SK-N-SH (cell line): ENCODE measurements at regions not wholly inside any gene's neighbourhood (a gene's known extent, or its start where the extent isn't known, plus 50 kb on each side); places are given as distances from the start of the nearest gene placed in this dataset.

Experiments used
- CTCF ChIA-PET: fragments of 300-600, 350-600 bp; formaldehyde crosslinking; extraction: SDS; loops from one replicate; lab custom pipeline; 2021; lab: Yijun Ruan, JAX
- POLR2A ChIA-PET: fragments of 350-600 bp; sonication (Branson Sonifier 250); formaldehyde crosslinking; extraction: SDS; loops from one replicate; lab custom pipeline; 2020; ENCODE audit warnings: antibody characterized with exemption, inconsistent platforms; lab: Yijun Ruan, JAX
- DNase-seq: peaks from one replicate; pipeline ENCODE4 v3.0.0; 2012
- H2AFZ ChIP-seq: fragments of 200-600 bp; sonication (generic); 2 replicates; pipeline ENCODE4 v1.8.1; 2016; ENCODE audit warnings: antibody characterized with exemption, mild to moderate bottlenecking, low read depth
- H3F3A ChIP-seq: fragments of 200-600 bp; sonication (generic); replicated peaks from 2 replicates; pipeline ENCODE3; 2016; ENCODE audit warnings: antibody characterized with exemption, mild to moderate bottlenecking; ENCODE audit not compliant: insufficient read depth
- H3K27ac ChIP-seq, 2 experiments: fragments of 200-500 bp in 1 of 2; fragments of 200-600 bp in 1 of 2; sonication (Bioruptor generic) in 1 of 2; sonication (generic), shearing (Covaris generic) in 1 of 2; 2 replicates each; pipeline versions ENCODE4 v1.5.1 to v1.6.1; 2014 to 2016; ENCODE audit warnings: low read depth in 2 of 2, inconsistent platforms in 1 of 2, low read length in 1 of 2, mild to moderate bottlenecking in 1 of 2, mixed read lengths in 1 of 2
- H3K27me3 ChIP-seq: fragments of 200-600 bp; sonication (generic), shearing (Covaris generic); 2 replicates; pipeline ENCODE4 v1.6.1; 2016; ENCODE audit warnings: mixed run types; ENCODE audit not compliant: insufficient read depth
- H3K36me3 ChIP-seq, 2 experiments: fragments of 200-500 bp in 1 of 2; fragments of 200-600 bp in 1 of 2; sonication (Bioruptor generic) in 1 of 2; sonication (generic) in 1 of 2; replicated peaks in 1 of 2; 2 replicates each; pipeline versions ENCODE3 to v1.5.1; 2014 to 2016; ENCODE audit warnings: low read length in 1 of 2, mild to moderate bottlenecking in 1 of 2; ENCODE audit not compliant: insufficient read depth in 2 of 2, control insufficient read depth in 1 of 2
- H3K4me1 ChIP-seq, 2 experiments: fragments of 200-500 bp in 1 of 2; fragments of 200-600 bp in 1 of 2; sonication (Bioruptor generic) in 1 of 2; sonication (generic), shearing (Covaris generic) in 1 of 2; 2 replicates each; pipeline versions ENCODE4 v1.5.1 to v1.6.1; 2014 to 2016; ENCODE audit warnings: low read depth in 1 of 2, low read length in 1 of 2, mixed run types in 1 of 2; ENCODE audit not compliant: insufficient read depth in 2 of 2, control insufficient read depth in 1 of 2
- H3K4me2 ChIP-seq: fragments of 200-600 bp; sonication (generic), shearing (Covaris generic); 2 replicates; pipeline ENCODE4 v1.6.1; 2017; ENCODE audit warnings: mixed run types
- H3K4me3 ChIP-seq, 2 experiments: fragments of 200-500 bp in 1 of 2; fragments of 200-600 bp in 1 of 2; sonication (Bioruptor generic) in 1 of 2; sonication (generic), shearing (Covaris generic) in 1 of 2; 2 replicates each; pipeline versions ENCODE4 v1.5.1 to v1.8.1; 2014 to 2016; ENCODE audit warnings: low read depth in 2 of 2, inconsistent platforms in 1 of 2, low read length in 1 of 2, mild to moderate bottlenecking in 1 of 2, mixed read lengths in 1 of 2, moderate library complexity in 1 of 2
- H3K79me2 ChIP-seq: fragments of 200-600 bp; sonication (generic); 2 replicates; pipeline ENCODE4 v1.8.1; 2017; ENCODE audit warnings: mild to moderate bottlenecking; ENCODE audit not compliant: insufficient read depth
- H3K9ac ChIP-seq: fragments of 200-600 bp; sonication (generic); 2 replicates; pipeline ENCODE4 v1.6.1; 2017; ENCODE audit warnings: mixed run types
- H3K9me2 ChIP-seq: fragments of 200-600 bp; sonication (generic); 2 replicates; pipeline ENCODE4 v1.6.1; 2017; ENCODE audit warnings: mixed run types
- H3K9me3 ChIP-seq: fragments of 200-600 bp; sonication (generic); 2 replicates; pipeline ENCODE4 v1.6.1; 2017; ENCODE audit warnings: mixed run types, mild to moderate bottlenecking, moderate library complexity
- H4K20me1 ChIP-seq: fragments of 200-600 bp; sonication (generic); 2 replicates; pipeline ENCODE4 v1.6.1; 2017; ENCODE audit warnings: mild to moderate bottlenecking, mixed run types; ENCODE audit not compliant: insufficient read depth
- CTCF ChIP-seq: fragments of 200-600 bp; sonication (generic); IDR thresholded peaks from 2 replicates; pipeline ENCODE4 v1.6.1; 2017; ENCODE audit warnings: antibody characterized with exemption, mild to moderate bottlenecking, moderate library complexity
- ELF1 ChIP-seq: IDR thresholded peaks from 2 replicates; pipeline ENCODE4 v1.4.0; 2012
- FOSL2 ChIP-seq: IDR thresholded peaks from 2 replicates; pipeline ENCODE4 v1.4.0; 2012; ENCODE audit warnings: low read depth, mild to moderate bottlenecking, moderate library complexity, borderline replicate concordance
- FOXM1 ChIP-seq: IDR thresholded peaks from 2 replicates; pipeline ENCODE4 v1.4.0; 2012; ENCODE audit warnings: low read depth, mild to moderate bottlenecking
- IRF3 ChIP-seq: fragments of 150-350 bp; IDR thresholded peaks from 2 replicates; pipeline ENCODE4 v1.6.1; 2016; ENCODE audit warnings: mild to moderate bottlenecking, low read depth, low read length
- MAX ChIP-seq: IDR thresholded peaks from 2 replicates; pipeline ENCODE4 v1.4.0; 2012; ENCODE audit warnings: low read depth
- MEF2A ChIP-seq: IDR thresholded peaks from 2 replicates; pipeline ENCODE4 v1.4.0; 2012; ENCODE audit warnings: low read depth, borderline replicate concordance
- NFIC ChIP-seq: IDR thresholded peaks from 2 replicates; pipeline ENCODE4 v1.4.0; 2012; ENCODE audit warnings: borderline replicate concordance
- NRF1 ChIP-seq: IDR thresholded peaks from 2 replicates; pipeline ENCODE4 v1.6.1; 2012; ENCODE audit warnings: low read depth, mild to moderate bottlenecking, low read length
- PBX3 ChIP-seq: IDR thresholded peaks from 2 replicates; pipeline ENCODE4; 2012
- RAD21 ChIP-seq: IDR thresholded peaks from 2 replicates; pipeline ENCODE4 v1.6.1; 2012; ENCODE audit warnings: mild to moderate bottlenecking, low read length
- RCOR1 ChIP-seq: fragments of 150-350 bp; IDR thresholded peaks from 2 replicates; pipeline ENCODE4 v1.6.1; 2017; ENCODE audit warnings: antibody characterized with exemption, low read length
- RFX5 ChIP-seq: IDR thresholded peaks from 2 replicates; pipeline ENCODE4 v1.6.1; 2012; ENCODE audit warnings: mild to moderate bottlenecking, improper control_type of control experiment, low read length
- SMC3 ChIP-seq: IDR thresholded peaks from 2 replicates; pipeline ENCODE4 v1.6.1; 2012; ENCODE audit warnings: low read depth, low read length, improper control_type of control experiment
- TAF1 ChIP-seq: IDR thresholded peaks from 2 replicates; pipeline ENCODE4 v1.6.1; 2012; ENCODE audit warnings: low read depth, mild to moderate bottlenecking, low read length, moderate library complexity, borderline replicate concordance
- USF1 ChIP-seq: IDR thresholded peaks from 2 replicates; pipeline ENCODE4 v1.4.0; 2012; ENCODE audit warnings: low read depth, borderline replicate concordance
- WGBS: methylation state at CpG from one replicate; pipeline ENCODE4 v1.1.6; 2017; ENCODE audit warnings: low lambda C conversion rate; 5-methylcytosine and 5-hydroxymethylcytosine counted together

- no peak for TF ChIP-seq RCOR1
Measured at GRCh38 chr12:114547636-114548035, 136.3 kb downstream of the TBX3 start (continued).

GRCh38 chr12:114530417-114530816 lies 124.5 kb upstream of the TBX5 start:
- DNase-seq, result no peak
- H2AFZ ChIP-seq, result no peak overlapping the region
- no peaks in the 10 kb centered on the region for H4K20me1 ChIP-seq
- TF ChIP-seq USF1 (no peak), RAD21 (no peak), PBX3 (no peak), TAF1 (no peak)
- H3K4me1 ChIP-seq, result no peaks in the 10 kb centered on the region
- CTCF ChIA-PET, result interaction anchor here (2.0 kb wide), 1 partner anchor 22 kb away, joined by 4 read pairs; no protein-coding TSS in a partner anchor
- H3K27me3 ChIP-seq, result no peaks in the 10 kb centered on the region; the same call in 1 of the 2 replicates
- POLR2A ChIA-PET, result no interaction called here
- no peaks in the 10 kb centered on the region for H3K9me3 ChIP-seq
- WGBS, result 8% methylated on average over 7 of the region's 7 CpGs
- H3K9ac ChIP-seq, result no peak overlapping the region
- H3K79me2 ChIP-seq, result no peaks in the 10 kb centered on the region
- no peaks in the 10 kb centered on the region for H3F3A ChIP-seq
- H3K36me3 ChIP-seq, result no peaks in the 10 kb centered on the region
- H3K9me2 ChIP-seq, result no peaks in the 10 kb centered on the region
- no peak overlapping the region for H3K4me2 ChIP-seq
- no peak overlapping the region for H3K27ac ChIP-seq
- no peak overlapping the region for H3K4me3 ChIP-seq

- H3K9ac ChIP-seq, result no peak overlapping the region
- 8% methylated on average over 2 of the region's 2 CpGs for WGBS
- no peaks in the 10 kb centered on the region for H3K4me1 ChIP-seq
- no peak for TF ChIP-seq FOXM1
- no peak for TF ChIP-seq PBX3
- TF ChIP-seq NRF1, result no peak
- TF ChIP-seq SMC3, result no peak
- no peak for TF ChIP-seq USF1
- no peak for TF ChIP-seq MEF2A
- no peak for TF ChIP-seq RFX5
- TF ChIP-seq IRF3, result no peak
- no peak for TF ChIP-seq ELF1
- TF ChIP-seq NFIC, result no peak
- TF ChIP-seq TAF1, result no peak
- no peak for TF ChIP-seq MAX
- no peak for TF ChIP-seq CTCF
- TF ChIP-seq FOSL2, result no peak
- no peaks in the 10 kb centered on the region for H3K36me3 ChIP-seq
- no peak overlapping the region for H3K4me2 ChIP-seq
- H3F3A ChIP-seq, result no peaks in the 10 kb centered on the region
- H4K20me1 ChIP-seq, result no peaks in the 10 kb centered on the region
- ChIA-PET CTCF (interaction anchor here (2.0 kb wide), 1 partner anchor 22 kb away, joined by 4 read pairs; no protein-coding TSS in a partner anchor), POLR2A (no interaction called here)
- no peaks in the 10 kb centered on the region for H3K79me2 ChIP-seq
- no peaks in the 10 kb centered on the region for H3K9me3 ChIP-seq
- H3K27ac ChIP-seq, result no peak overlapping the region
- H2AFZ ChIP-seq, result no peak overlapping the region
- no peaks in the 10 kb centered on the region for H3K27me3 ChIP-seq
- H3K4me3 ChIP-seq, result no peak overlapping the region
- no peaks in the 10 kb centered on the region for H3K9me2 ChIP-seq
- no peak for DNase-seq
Measured at GRCh38 chr12:114529966-114530365, 124.0 kb upstream of the TBX5 start.
